ENCODE measurements at regions not wholly inside any gene's neighbourhood (a gene's known extent, or its start where the extent isn't known, plus 50 kb on each side); places are given as distances from the start of the nearest gene placed in this dataset.
"Not testable (repeated sequence)": the region's sequence is repeated elsewhere in the genome, so short reads cannot be mapped to it uniquely, and the experiment has no call there.

DNA sequence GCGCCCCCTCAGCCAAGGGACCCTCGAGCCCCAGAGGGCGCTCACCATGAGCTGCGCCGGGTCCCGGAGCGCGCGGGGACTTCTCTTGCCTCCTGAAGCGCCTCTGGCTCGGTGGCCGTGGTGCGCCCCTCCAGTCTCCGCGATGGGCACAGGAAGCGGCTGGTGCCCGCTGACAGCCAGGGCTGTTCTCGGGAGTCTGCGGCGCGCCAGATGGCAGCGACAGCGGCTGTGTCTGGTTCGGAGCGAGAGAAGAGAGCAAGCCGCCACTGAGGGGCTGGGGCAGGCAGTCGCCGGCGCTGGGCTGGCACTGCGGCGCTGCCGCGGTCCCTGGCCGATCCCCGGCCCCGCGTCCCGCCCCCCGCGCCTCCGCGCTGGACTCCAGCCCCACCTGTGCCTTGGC, 920.2 kb downstream of the RPIA start:
- TF ChIP-seq EZH2phosphoT487 (IDR thresholded peaks at IDR 0.05; ENCODE audit: low read depth), result not testable (repeated sequence)
- TF ChIP-seq, protein P1, sequence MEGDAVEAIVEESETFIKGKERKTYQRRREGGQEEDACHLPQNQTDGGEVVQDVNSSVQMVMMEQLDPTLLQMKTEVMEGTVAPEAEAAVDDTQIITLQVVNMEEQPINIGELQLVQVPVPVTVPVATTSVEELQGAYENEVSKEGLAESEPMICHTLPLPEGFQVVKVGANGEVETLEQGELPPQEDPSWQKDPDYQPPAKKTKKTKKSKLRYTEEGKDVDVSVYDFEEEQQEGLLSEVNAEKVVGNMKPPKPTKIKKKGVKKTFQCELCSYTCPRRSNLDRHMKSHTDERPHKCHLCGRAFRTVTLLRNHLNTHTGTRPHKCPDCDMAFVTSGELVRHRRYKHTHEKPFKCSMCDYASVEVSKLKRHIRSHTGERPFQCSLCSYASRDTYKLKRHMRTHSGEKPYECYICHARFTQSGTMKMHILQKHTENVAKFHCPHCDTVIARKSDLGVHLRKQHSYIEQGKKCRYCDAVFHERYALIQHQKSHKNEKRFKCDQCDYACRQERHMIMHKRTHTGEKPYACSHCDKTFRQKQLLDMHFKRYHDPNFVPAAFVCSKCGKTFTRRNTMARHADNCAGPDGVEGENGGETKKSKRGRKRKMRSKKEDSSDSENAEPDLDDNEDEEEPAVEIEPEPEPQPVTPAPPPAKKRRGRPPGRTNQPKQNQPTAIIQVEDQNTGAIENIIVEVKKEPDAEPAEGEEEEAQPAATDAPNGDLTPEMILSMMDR (IDR thresholded peaks at IDR 0.05; ENCODE audit: low read depth, low read length), result not testable (repeated sequence)
